ENCODE measurements at regions not wholly inside any gene's neighbourhood (a gene's known extent, or its start where the extent isn't known, plus 50 kb on each side); places are given as distances from the start of the nearest gene placed in this dataset.
A peak's percentile ranks its signal among the peaks of the same experiment; 100 is the strongest.

DNA sequence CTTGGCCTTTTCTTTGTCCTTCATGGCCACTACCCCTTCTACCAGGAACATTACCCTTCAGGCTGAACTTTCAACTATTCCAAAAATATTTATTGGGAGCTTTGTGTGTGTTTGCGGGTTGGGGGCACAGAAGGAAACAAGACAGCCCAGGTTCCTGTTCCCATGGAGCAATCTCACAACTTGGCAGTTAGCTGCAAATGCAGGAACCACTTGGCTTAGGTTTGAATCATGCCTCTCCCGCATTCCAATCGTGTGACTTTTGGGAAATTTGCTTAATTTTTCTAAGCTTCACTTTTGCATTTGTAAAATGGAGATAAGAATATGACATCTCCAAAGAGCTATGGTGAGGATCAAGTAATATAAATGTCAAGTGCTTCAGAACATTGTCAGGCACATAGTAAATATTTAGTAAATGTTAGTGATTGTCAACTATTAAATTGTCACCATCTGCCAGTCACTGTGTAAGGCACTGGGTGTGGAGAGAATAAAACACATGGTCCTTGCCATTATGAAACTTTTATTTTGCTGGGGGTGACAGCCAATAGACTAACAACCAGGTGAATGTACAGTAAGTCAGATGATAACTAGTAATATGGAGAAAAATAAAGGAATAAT lies 277.1 kb downstream of the SNX13 start:
- DNase-seq, result no peak

DNA sequence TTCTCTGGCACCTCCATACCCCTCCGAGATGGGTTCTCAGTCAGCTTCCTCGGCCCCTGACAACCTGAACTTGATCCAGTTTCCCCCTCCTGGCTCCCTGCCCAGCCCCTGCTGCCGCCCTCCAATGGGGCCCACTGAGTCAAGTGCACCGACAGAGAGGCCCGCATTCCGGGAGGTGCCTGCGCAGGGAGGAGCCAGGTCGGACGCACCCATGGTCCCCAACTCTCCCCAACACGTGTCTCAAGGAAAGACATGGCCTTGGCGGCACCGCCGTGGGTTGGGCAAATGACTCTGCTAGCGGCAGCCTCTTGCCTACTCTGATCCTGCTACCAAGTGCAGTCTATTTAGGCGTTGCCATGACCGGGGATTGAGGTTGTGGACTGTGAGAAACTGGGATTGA lies 275.3 kb downstream of the SNX13 start:
- DNase-seq, result no peak

DNA sequence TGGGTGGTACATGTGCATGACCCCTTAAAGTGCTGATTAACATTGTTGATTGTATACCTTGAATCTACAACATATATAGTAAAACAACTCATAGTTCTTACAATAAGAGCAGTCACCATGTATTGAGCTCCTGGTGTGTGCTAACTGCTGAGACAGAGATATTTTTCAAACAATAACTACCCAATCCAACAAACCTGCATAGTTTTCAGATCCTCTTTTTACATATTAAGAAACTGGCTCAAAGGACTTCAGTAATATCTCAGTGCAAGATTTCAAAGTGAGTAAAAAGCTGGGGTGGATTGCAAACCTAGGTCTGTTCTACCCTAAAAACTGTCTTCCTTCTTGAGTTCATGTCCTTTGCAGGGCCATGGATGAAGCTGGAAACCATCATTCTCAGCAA lies 272.2 kb downstream of the SNX13 start:
- no peak for DNase-seq

DNA sequence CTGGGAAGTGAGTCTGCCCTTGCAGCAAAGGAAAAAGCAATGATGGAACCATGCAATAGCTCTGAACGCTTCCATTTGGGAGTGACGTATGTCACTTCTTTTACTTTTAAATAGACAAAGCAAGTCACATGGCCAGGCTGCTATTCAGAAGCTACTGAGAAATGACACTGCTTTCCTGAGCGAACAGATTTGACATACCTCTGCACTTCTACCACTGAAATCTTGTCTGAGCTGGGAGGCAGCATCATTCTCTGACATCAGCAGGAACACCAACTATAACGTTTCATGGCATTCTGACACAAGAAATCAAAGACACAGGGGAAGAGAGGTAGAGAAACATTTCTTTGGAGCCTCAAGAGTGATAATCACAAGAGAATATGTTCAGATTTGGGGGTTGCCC lies 271.1 kb downstream of the SNX13 start:
- DNase-seq, result no peak

DNA sequence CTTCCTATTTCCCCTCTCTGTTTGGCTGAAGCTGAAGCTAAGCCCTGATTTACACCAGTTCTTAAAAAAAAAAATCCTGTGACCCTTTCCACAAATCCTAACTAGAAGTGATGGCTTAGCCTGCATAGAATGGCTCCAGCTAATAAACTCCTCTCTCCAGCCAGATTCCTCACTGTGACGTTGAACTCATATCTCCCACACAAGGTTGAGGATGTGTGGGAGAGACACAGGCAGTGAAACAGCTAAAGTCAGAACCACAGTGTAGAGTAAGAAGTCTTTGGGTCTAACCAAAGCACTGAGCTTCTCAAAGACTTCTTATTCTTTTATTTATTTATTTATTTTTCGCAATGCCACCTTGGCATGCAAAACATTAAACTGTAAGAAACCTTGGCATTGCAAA lies 268.3 kb downstream of the SNX13 start:
- no peak for DNase-seq

DNA sequence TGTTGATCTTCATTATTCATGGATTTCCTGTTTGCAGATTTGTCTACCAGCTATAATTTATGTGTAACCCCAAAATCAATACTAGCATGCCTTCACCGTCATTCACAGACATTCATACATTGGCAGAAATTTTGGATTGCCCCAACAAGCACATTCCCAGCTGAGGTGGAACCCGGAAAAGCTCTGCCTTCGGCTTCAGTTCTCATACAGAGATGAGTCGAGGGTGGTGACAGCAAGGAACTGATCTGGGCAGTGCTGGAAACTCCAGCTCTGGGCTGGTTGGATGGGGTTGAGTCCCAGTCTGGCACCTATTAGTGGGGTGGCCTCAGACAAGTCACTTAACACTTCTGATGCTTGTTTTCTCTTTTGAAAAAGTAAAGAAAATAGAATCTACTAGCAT lies 267.5 kb downstream of the SNX13 start:
- no peak for DNase-seq

DNA sequence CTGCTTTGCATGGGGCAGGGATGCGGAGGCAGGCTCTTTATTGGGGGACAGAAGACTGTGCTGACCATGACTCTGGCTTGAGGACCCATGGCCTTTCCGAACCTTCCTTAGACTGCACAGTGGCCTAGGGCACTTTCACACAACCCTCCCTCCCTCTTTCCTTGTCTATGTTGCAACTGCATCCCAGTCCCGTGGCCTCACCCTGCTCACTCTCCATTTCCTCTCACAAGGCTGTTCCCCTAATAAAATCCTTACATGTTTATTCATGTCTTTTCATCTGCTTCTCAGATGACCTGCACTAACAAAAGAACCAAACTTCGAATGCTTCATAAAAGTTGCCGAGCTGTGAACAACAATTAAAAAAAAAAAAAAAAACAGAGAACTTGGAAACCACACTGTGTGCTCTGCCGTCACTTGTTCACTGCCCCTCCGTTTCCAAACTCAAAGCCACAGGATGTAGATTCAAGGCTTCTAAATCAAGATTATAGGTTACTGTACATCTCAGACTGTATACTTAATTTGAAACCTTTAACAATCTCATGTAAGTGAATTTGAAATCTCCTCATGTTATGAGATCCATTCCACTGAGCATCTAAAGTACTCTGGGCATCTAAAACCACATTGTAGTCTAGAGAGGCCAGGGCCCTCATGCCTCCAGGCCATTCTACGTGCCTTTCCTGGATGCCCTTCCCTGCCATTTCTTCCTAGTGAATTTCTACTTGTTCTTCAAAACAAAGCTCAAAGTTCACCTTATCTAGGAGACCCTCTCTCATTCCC lies 265.9 kb downstream of the SNX13 start:
- DNase-seq, result no peak

DNA sequence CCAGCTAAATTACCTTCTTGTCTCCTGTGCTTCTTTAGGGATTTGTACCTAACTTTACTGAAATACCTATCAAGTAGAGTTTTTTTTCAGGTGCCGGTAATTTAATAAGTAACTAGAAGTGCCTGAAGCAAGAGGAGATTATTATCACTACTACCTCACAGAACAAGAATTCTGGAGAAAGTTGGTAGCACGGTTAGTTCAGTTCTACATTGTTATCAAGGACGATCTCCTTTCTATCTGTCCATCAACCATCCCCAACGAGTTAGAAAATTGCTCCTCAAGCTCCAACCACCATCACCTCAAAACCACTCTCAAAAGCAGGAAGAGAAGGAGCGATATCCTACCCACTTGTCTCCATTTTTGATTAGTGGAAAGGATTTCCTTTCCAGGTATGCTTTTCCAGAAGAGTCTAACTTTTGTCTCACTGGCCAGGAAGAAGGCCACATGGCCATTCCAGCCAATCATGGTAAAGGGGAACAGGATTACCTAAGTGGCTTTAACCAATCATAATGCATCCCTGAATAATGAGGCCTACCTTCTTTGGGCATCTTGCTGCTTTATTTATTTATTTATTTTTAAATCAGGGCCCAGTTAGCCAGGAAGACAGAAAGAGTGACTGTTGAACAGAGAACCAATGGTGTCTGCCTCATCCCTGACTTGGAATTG lies 265.2 kb downstream of the SNX13 start:
- no peak for DNase-seq

GRCh38 chr7:17677408-17677807 lies 262.9 kb downstream of the SNX13 start:
- DNase-seq, result no peak

- DNase-seq, result no peak
These were observed 261.4 kb downstream of the SNX13 start for GRCh38 chr7:17678896-17679295.

DNA sequence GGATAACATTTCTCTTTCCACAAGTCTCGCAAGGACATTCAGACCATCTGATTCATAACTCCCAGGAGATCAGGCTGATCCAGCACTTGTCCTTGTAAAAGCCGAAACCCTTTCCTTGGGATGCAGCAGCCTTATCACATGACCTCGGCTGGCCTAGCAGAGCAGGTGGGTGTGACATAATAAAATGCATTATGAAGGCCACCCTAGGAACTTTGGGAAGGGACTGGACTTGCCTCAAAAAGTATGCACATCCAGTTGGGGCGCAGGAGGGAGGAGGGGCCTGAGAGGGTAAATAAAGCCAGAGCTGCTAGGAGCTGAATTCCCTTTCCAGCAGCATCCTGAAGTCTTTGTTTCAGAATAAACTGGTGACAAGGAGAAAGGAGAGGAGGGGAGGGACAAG lies 260.8 kb downstream of the SNX13 start:
- peak in 1 of 2 experiments; percentile 30 for DNase-seq

DNA sequence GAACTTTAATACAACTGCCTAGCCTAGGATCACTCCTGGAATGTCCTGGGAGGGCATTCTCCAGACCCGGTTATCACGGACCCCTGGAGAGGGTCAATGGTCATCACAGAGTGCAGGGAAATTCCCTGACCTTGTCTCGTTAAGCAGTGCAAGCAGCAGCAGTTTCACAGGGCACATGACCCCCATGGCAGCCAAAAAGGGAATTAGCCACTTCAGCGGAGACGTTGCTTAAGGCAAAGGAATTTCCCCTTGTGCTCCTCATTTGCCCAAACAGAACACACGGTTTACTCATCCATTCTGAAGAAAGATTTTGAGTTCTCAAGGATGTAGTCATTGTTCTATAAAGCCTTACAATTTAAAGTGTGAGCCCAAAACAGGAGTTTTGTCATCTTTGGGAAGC lies 260.3 kb downstream of the SNX13 start:
- DNase-seq, result no peak

DNA sequence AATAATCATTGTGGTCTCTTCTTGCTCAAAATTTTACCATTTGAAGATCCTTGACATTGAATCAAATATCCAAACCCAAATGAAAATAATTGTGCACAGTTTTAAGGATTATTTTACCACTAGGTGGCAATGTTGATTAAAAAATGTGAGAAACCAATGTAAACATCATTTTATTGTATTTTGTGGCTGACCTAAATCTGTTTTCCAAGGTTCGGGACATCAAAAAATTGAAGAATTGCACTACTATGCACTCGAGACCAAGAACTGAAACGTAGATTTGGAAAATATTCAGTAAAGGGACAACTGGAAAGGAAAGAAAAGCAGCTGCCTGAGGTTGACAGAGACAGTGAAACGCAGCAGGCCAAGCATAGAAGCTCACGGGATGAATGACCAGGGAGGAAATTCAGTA lies 259.3 kb downstream of the SNX13 start:
- peak in 1 of 2 experiments; percentile 32 for DNase-seq

GRCh38 chr7:17681965-17682364 lies 258.3 kb downstream of the SNX13 start:
- no peak for DNase-seq

GRCh38 chr7:17682586-17682985 lies 257.7 kb downstream of the SNX13 start:
- DNase-seq, result no peak

DNA sequence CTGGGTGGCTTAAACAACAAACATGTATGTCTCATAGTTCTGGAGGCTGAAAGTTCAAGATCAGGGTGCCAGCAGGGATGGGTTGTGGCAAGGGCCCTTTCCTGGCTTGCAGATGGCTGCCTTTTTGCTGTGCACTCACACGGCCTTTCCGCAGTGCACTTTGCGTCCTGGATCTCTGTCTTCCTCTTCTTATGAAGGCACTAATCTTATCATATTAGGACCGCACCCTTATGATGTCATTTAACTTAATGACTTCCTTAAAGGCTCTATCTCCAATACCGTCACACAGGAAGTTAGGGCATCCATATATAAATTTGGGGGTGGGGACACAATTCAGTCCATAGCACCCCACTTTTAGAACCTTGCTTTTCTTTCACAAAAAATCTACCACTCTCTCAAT lies 255.2 kb downstream of the SNX13 start:
- DNase-seq, result no peak

- no peak for DNase-seq
These were observed 252.9 kb downstream of the SNX13 start for GRCh38 chr7:17687361-17687760.

DNA sequence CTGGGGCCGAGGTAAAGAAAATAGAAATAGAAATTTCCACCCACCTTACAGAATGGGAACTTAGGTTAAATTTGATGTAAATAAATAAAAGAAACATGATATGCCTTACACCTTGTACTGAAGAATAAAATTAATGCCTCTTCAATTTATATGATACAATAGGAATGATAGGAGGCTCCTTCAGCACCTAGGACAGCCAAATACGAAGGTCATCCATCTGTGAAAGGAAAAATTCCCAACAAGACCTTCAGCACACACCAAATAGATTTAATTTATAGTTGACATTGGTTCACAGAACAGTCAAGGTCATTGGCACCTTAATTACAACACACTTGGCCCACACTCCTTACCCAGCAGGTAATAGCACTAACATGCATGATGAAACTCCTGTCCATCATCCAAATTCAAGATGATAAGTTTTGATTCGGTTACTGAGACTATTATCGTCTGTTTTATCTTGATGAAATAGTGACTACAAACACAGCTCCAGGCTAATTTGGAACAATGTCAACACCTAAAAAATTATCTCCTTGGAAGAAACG lies 250.9 kb downstream of the SNX13 start:
- DNase-seq, result no peak

GRCh38 chr7:17690030-17690429 lies 250.3 kb downstream of the SNX13 start:
- no peak for DNase-seq

GRCh38 chr7:17696422-17696821 lies 243.9 kb downstream of the SNX13 start:
- no peak for DNase-seq

DNA sequence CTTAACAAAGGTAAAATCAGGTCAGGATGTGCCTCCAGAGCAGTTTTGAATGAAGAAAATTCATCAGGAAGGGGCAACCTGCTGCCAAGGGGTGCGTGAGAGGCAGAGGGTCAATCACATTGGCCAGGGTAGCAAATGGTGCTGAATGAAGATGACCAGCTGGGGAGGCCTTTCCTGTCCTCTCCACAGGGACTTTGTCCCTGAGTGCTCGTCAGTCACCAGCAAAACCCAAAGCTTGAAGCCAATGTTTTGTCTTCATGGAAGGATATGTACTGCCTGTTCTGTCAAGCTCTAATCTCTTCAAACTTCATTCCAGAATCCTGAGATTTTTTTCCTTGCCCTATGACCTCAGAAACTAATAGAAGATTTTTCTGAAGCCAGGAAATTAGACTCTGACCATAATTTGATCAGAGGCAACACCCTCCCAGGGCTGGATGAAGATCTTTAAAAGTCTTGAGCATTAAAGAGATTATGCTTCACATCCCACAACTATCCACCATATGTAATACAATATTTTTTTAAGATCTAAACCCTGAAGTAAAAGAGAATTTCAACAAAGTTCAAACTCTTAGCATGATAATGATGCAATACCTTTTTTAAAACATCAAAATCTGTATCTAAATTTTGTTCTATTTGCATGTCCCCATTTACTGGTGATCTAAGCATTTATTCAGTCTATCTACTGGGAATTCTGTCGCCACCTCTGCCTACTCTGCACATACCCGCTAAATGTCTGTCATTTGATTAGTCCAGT lies 243.0 kb downstream of the SNX13 start:
- no peak for DNase-seq

DNA sequence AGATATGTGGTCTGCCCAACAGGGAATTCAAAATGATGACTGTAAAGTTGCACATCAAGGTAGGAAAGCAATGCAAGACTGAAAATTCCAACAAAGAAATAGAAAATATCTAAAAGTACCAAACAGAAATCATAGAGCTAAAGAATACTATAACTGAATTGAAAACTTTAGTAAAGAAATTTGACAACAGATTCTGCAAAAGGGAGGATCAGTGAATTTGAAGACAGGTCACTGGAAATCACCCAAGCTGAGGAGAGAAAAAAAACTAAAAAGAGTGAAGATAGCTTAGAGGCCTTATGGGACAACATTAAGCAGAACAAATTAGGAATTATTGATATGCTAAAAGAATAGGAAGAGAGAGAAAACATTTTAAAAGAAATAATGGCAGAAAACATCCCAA lies 240.6 kb downstream of the SNX13 start:
- DNase-seq, result no peak

- no peak for DNase-seq
These were observed 240.2 kb downstream of the SNX13 start for GRCh38 chr7:17700138-17700537.
